ENCODE measurements at regions not wholly inside any gene's neighbourhood (a gene's known extent, or its start where the extent isn't known, plus 50 kb on each side); places are given as distances from the start of the nearest gene placed in this dataset.

- DNase-seq (ENCODE audit: low read depth, low spot score): no peak
- no peaks in the 10 kb centered on the region for H3K9me3 ChIP-seq (ENCODE audit: insufficient read depth, low read length)
- no peaks in the 10 kb centered on the region for H3K36me3 ChIP-seq (ENCODE audit: insufficient read depth, insufficient read length, low read length)
- H3K27me3 ChIP-seq (ENCODE audit: insufficient read depth, insufficient read length): no peaks in the 10 kb centered on the region
- no peak for TF ChIP-seq YY1 (IDR thresholded peaks at IDR 0.05; ENCODE audit: insufficient read depth, insufficient read length)
- H3K4me3 ChIP-seq (ENCODE audit: insufficient read length, low read depth): no peak overlapping the region
- no peaks in the 10 kb centered on the region for H3K4me1 ChIP-seq (ENCODE audit: insufficient read depth, insufficient read length)
- no peak overlapping the region for H3K9ac ChIP-seq (ENCODE audit: insufficient read length, low read depth)
These were observed 371.6 kb upstream of the OBI1 start for GRCh38 chr13:79030513-79030912.

GRCh38 chr13:79018166-79018565, 359.2 kb upstream of the OBI1 start:
- Histone ChIP-seq H3K9me3 (ENCODE audit: insufficient read depth, low read length) (peaks cover 13% of the 10 kb centered on the region; the same call in 1 of the 2 replicates), H3K4me3 (ENCODE audit: insufficient read length, low read depth) (no peak overlapping the region)
- DNase-seq (ENCODE audit: low read depth, low spot score): no peak

GRCh38 chr13:79011179-79011578, 352.2 kb upstream of the OBI1 start:
- no peak for TF ChIP-seq SUZ12 (IDR thresholded peaks at IDR 0.05; ENCODE audit: extremely low read depth, insufficient read depth, insufficient read length)
- no peak for TF ChIP-seq YY1 (IDR thresholded peaks at IDR 0.05; ENCODE audit: insufficient read depth, insufficient read length)
- no peak for TF ChIP-seq ZNF274 (IDR thresholded peaks at IDR 0.05; ENCODE audit: low read depth, low read length)
- Histone ChIP-seq H3K4me3 (ENCODE audit: insufficient read length, low read depth) (no peak overlapping the region), H3K36me3 (ENCODE audit: insufficient read depth, insufficient read length, low read length) (no peaks in the 10 kb centered on the region), H3K27me3 (ENCODE audit: insufficient read depth, insufficient read length) (no peaks in the 10 kb centered on the region), H3K9ac (ENCODE audit: insufficient read length, low read depth) (no peak overlapping the region), H3K9me3 (ENCODE audit: insufficient read depth, low read length) (no peaks in the 10 kb centered on the region), H3K4me1 (ENCODE audit: insufficient read depth, insufficient read length) (no peaks in the 10 kb centered on the region)
- no peak for DNase-seq (ENCODE audit: low read depth, low spot score)

More at GRCh38 chr13:79018166-79018565, 359.2 kb upstream of the OBI1 start:
- H3K36me3 ChIP-seq (ENCODE audit: insufficient read depth, insufficient read length, low read length): no peaks in the 10 kb centered on the region
- TF ChIP-seq SUZ12 (IDR thresholded peaks at IDR 0.05; ENCODE audit: extremely low read depth, insufficient read depth, insufficient read length) (no peak), ZNF274 (IDR thresholded peaks at IDR 0.05; ENCODE audit: low read depth, low read length) (no peak), YY1 (IDR thresholded peaks at IDR 0.05; ENCODE audit: insufficient read depth, insufficient read length) (no peak)
- no peaks in the 10 kb centered on the region for H3K27me3 ChIP-seq (ENCODE audit: insufficient read depth, insufficient read length)
- H3K4me1 ChIP-seq (ENCODE audit: insufficient read depth, insufficient read length): no peaks in the 10 kb centered on the region
- no peak overlapping the region for H3K9ac ChIP-seq (ENCODE audit: insufficient read length, low read depth)

GRCh38 chr13:79003989-79004898, 345.3 kb upstream of the OBI1 start:
- Histone ChIP-seq H3K27me3 (ENCODE audit: insufficient read depth, insufficient read length) (no peaks in the 10 kb centered on the region), H3K9me3 (ENCODE audit: insufficient read depth, low read length) (no peaks in the 10 kb centered on the region), H3K9ac (ENCODE audit: insufficient read length, low read depth) (no peak overlapping the region), H3K4me1 (ENCODE audit: insufficient read depth, insufficient read length) (no peaks in the 10 kb centered on the region), H3K36me3 (ENCODE audit: insufficient read depth, insufficient read length, low read length) (no peaks in the 10 kb centered on the region), H3K4me3 (ENCODE audit: insufficient read length, low read depth) (no peak overlapping the region)
- no peak for DNase-seq (ENCODE audit: low read depth, low spot score)
- TF ChIP-seq ZNF274 (IDR thresholded peaks at IDR 0.05; ENCODE audit: low read depth, low read length) (no peak), SUZ12 (IDR thresholded peaks at IDR 0.05; ENCODE audit: extremely low read depth, insufficient read depth, insufficient read length) (no peak), YY1 (IDR thresholded peaks at IDR 0.05; ENCODE audit: insufficient read depth, insufficient read length) (no peak)

GRCh38 chr13:78999494-78999893, 340.5 kb upstream of the OBI1 start:
- TF ChIP-seq SUZ12 (IDR thresholded peaks at IDR 0.05; ENCODE audit: extremely low read depth, insufficient read depth, insufficient read length) (no peak), ZNF274 (IDR thresholded peaks at IDR 0.05; ENCODE audit: low read depth, low read length) (no peak), YY1 (IDR thresholded peaks at IDR 0.05; ENCODE audit: insufficient read depth, insufficient read length) (no peak)

GRCh38 chr13:78998630-78999315, 339.8 kb upstream of the OBI1 start:
- Histone ChIP-seq H3K9ac (ENCODE audit: insufficient read length, low read depth) (no peak overlapping the region), H3K4me3 (ENCODE audit: insufficient read length, low read depth) (no peak overlapping the region), H3K9me3 (ENCODE audit: insufficient read depth, low read length) (no peaks in the 10 kb centered on the region), H3K36me3 (ENCODE audit: insufficient read depth, insufficient read length, low read length) (no peaks in the 10 kb centered on the region), H3K27me3 (ENCODE audit: insufficient read depth, insufficient read length) (no peaks in the 10 kb centered on the region), H3K4me1 (ENCODE audit: insufficient read depth, insufficient read length) (no peaks in the 10 kb centered on the region)
- DNase-seq (ENCODE audit: low read depth, low spot score): no peak
- TF ChIP-seq ZNF274 (IDR thresholded peaks at IDR 0.05; ENCODE audit: low read depth, low read length): no peak
- TF ChIP-seq SUZ12 (IDR thresholded peaks at IDR 0.05; ENCODE audit: extremely low read depth, insufficient read depth, insufficient read length): no peak
- no peak for TF ChIP-seq YY1 (IDR thresholded peaks at IDR 0.05; ENCODE audit: insufficient read depth, insufficient read length)

More at GRCh38 chr13:78999494-78999893, 340.5 kb upstream of the OBI1 start:
- H3K4me1 ChIP-seq (ENCODE audit: insufficient read depth, insufficient read length): no peaks in the 10 kb centered on the region
- H3K4me3 ChIP-seq (ENCODE audit: insufficient read length, low read depth): no peak overlapping the region
- H3K27me3 ChIP-seq (ENCODE audit: insufficient read depth, insufficient read length): no peaks in the 10 kb centered on the region
- no peaks in the 10 kb centered on the region for H3K36me3 ChIP-seq (ENCODE audit: insufficient read depth, insufficient read length, low read length)
- no peaks in the 10 kb centered on the region for H3K9me3 ChIP-seq (ENCODE audit: insufficient read depth, low read length)
- H3K9ac ChIP-seq (ENCODE audit: insufficient read length, low read depth): no peak overlapping the region
- no peak for DNase-seq (ENCODE audit: low read depth, low spot score)
